Vagina (tissue), 2 donors: ENCODE measurements at regions not wholly inside any gene's neighbourhood (a gene's known extent, or its start where the extent isn't known, plus 50 kb on each side); places are given as distances from the start of the nearest gene placed in this dataset.

Source experiments
- DNase-seq, 2 donors: peaks; one replicate each; pipeline ENCODE4 v3.0.0-alpha.2; 2017; ENCODE audit errors: extremely low spot score in 2 of 2
- H3K27ac ChIP-seq: fragments of 200-600 bp; sonication (generic); one replicate; pipeline ENCODE4 v1.5.1; 2019
- H3K27me3 ChIP-seq: fragments of 200-600 bp; sonication (generic); one replicate; pipeline ENCODE4 v1.5.1; 2019
- H3K36me3 ChIP-seq, 2 donors: fragments of 200-600 bp; sonication (generic); one replicate each; pipeline ENCODE4 v1.5.1; 2017 to 2019
- H3K4me1 ChIP-seq: fragments of 200-600 bp; sonication (generic); one replicate; pipeline ENCODE4 v1.5.1; 2019
- H3K4me3 ChIP-seq, 2 donors: fragments of 200-600 bp; sonication (generic); 1 replicate in 1 of 2; 2 replicates in 1 of 2; pipeline ENCODE4 v1.5.1; 2016 to 2019
- H3K9me3 ChIP-seq: fragments of 200-600 bp; sonication (generic); one replicate; pipeline ENCODE4 v1.5.1; 2019
- POLR2A ChIP-seq, 2 donors: fragments of 450-650 bp; IDR thresholded peaks; one replicate each; pipeline ENCODE4 v1.6.1; 2017; ENCODE audit warnings: antibody characterized with exemption in 2 of 2, mild to moderate bottlenecking in 2 of 2, moderate library complexity in 2 of 2
- POLR2AphosphoS5 ChIP-seq, 2 donors: sonication (generic); formaldehyde crosslinking; IDR thresholded peaks; one replicate each; pipeline ENCODE4 v1.9.0; 2017; ENCODE audit warnings: antibody characterized with exemption in 2 of 2, mild to moderate bottlenecking in 2 of 2, low read depth in 1 of 2; ENCODE audit not compliant: insufficient read depth in 1 of 2
- intact Hi-C: fragments of 100-400 bp; cut with DNase I; formaldehyde crosslinking; loops from one replicate; pipeline ENCODE4 v1.15.1; 2023
- TF ChIP-seq, protein P1 (sequence below), 3 experiments: fragments of 450-650 bp in 2 of 3; fragments of 200-600 bp in 1 of 3; sonication (generic) in 1 of 3; IDR thresholded peaks; one replicate each; pipeline ENCODE4 v1.5.1; 2017 to 2019; ENCODE audit warnings: antibody characterized with exemption in 3 of 3, mild to moderate bottlenecking in 2 of 3, moderate library complexity in 2 of 3

DNA sequence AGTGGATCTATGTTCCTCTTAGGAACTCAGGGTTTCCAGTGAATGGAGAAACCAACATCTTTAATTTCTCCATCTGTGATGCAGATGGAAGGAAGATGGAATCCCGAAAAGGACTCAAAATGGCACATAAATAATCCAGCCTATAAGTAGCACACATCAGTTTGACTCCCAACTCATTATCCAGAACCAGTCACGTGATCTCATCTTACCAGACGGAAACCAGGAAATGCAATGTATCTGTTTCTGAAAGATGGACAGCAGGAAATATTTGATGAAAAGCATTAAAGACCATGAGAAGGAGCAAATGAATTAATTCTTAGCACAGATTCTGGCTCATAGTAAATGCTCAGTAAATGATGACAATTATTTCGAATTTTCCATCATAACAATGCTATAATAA is 443.1 kb upstream of the FMR1 start:
- no peak for TF ChIP-seq POLR2A (IDR thresholded peaks at IDR 0.05)
- no peak for TF ChIP-seq POLR2AphosphoS5 (IDR thresholded peaks at IDR 0.05; ENCODE audit: insufficient read depth in 1 of 2, low read depth in 1 of 2)
- TF ChIP-seq, protein P1, sequence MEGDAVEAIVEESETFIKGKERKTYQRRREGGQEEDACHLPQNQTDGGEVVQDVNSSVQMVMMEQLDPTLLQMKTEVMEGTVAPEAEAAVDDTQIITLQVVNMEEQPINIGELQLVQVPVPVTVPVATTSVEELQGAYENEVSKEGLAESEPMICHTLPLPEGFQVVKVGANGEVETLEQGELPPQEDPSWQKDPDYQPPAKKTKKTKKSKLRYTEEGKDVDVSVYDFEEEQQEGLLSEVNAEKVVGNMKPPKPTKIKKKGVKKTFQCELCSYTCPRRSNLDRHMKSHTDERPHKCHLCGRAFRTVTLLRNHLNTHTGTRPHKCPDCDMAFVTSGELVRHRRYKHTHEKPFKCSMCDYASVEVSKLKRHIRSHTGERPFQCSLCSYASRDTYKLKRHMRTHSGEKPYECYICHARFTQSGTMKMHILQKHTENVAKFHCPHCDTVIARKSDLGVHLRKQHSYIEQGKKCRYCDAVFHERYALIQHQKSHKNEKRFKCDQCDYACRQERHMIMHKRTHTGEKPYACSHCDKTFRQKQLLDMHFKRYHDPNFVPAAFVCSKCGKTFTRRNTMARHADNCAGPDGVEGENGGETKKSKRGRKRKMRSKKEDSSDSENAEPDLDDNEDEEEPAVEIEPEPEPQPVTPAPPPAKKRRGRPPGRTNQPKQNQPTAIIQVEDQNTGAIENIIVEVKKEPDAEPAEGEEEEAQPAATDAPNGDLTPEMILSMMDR (IDR thresholded peaks at IDR 0.05), result no peak
- H3K27me3 ChIP-seq, result no peaks in the 10 kb centered on the region
- no peaks in the 10 kb centered on the region for H3K4me1 ChIP-seq
- no peaks in the 10 kb centered on the region for H3K36me3 ChIP-seq
- H3K4me3 ChIP-seq, result no peak overlapping the region
- intact Hi-C loops, result no loop called here
- no peaks in the 10 kb centered on the region for H3K9me3 ChIP-seq
- no peak overlapping the region for H3K27ac ChIP-seq
- DNase-seq, result no peak

DNA sequence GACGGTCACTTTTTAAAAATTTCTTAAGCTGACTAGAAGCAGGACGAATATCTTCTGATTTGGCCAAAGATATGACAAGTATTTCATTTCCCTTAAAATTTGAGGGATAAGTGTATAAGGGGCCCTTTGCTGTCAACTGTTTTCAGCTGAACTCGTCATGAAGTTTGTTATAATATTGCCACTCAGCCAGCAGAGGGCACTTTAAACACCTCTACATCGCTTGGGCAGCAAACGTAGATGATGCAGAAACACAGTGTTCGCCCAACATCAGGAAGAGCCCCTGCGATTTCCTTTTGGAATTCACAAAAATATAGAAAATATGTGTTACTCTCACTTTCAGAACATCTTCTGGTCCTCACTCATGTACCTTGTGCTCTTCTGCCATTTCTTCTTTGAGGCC is 435.7 kb upstream of the FMR1 start:
- no peaks in the 10 kb centered on the region for H3K36me3 ChIP-seq
- no peak overlapping the region for H3K4me3 ChIP-seq
- H3K27me3 ChIP-seq, result no peaks in the 10 kb centered on the region
- DNase-seq, result no peak
- intact Hi-C loops, result no loop called here
- H3K4me1 ChIP-seq, result no peaks in the 10 kb centered on the region
- H3K27ac ChIP-seq, result no peak overlapping the region
- TF ChIP-seq, protein P1 (IDR thresholded peaks at IDR 0.05), result no peak
- no peak for TF ChIP-seq POLR2A (IDR thresholded peaks at IDR 0.05)
- no peak for TF ChIP-seq POLR2AphosphoS5 (IDR thresholded peaks at IDR 0.05; ENCODE audit: insufficient read depth in 1 of 2, low read depth in 1 of 2)
- H3K9me3 ChIP-seq, result no peaks in the 10 kb centered on the region

DNA sequence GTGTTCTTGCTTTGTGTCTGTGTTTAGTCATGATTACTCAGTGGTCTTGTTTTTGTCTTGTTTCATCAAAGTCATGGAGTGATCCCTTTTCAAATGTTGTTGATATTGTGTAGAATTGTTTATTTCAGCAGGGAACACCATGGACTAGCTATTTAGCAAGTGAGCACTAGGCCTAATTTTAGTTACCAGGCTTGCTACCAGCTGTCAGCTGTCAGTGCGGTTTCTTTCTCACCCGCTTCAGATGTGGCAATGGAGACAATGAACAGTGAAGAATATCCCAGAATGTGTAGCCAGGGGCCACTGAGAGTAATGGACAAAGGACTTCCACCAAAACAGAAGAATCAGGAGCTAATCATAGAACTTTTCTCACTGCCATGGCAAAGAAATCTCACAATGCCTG is 432.8 kb upstream of the FMR1 start:
- intact Hi-C loops, result no loop called here
- Histone ChIP-seq H3K9me3 (no peaks in the 10 kb centered on the region), H3K4me3 (no peak overlapping the region), H3K4me1 (no peaks in the 10 kb centered on the region), H3K36me3 (no peaks in the 10 kb centered on the region), H3K27me3 (no peaks in the 10 kb centered on the region), H3K27ac (no peak overlapping the region)
- TF ChIP-seq POLR2AphosphoS5 (IDR thresholded peaks at IDR 0.05; ENCODE audit: insufficient read depth in 1 of 2, low read depth in 1 of 2) (no peak), POLR2A (IDR thresholded peaks at IDR 0.05) (no peak)
- TF ChIP-seq, protein P1 (IDR thresholded peaks at IDR 0.05), result no peak
- no peak for DNase-seq

DNA sequence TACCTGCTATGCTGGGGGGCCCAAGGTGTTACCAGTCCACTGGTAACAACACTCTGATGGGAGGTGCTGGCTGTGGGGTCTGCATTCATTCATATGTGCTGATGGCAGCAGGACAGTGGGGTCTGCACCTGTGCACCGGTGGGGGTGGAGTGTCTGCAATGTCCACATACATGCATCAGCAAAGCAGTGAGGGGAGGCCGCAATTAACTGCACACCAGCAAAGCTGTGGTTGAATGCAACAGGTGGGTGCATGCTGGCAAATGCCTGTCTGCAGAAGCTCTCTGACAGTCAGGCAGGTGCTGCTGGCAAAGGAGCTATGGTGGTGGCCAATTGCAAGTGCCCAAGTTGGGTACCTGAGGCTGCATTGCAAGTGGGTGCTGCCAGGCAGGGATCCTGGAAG is 426.5 kb upstream of the FMR1 start:
- no peaks in the 10 kb centered on the region for H3K36me3 ChIP-seq
- H3K4me1 ChIP-seq, result no peaks in the 10 kb centered on the region
- no peak overlapping the region for H3K4me3 ChIP-seq
- no peak overlapping the region for H3K27ac ChIP-seq
- H3K9me3 ChIP-seq, result no peaks in the 10 kb centered on the region
- TF ChIP-seq, protein P1 (IDR thresholded peaks at IDR 0.05), result no peak
- TF ChIP-seq POLR2AphosphoS5 (IDR thresholded peaks at IDR 0.05; ENCODE audit: insufficient read depth in 1 of 2, low read depth in 1 of 2), result no peak
- no peak for TF ChIP-seq POLR2A (IDR thresholded peaks at IDR 0.05)
- DNase-seq, result no peak
- no peaks in the 10 kb centered on the region for H3K27me3 ChIP-seq
- intact Hi-C loops, result no loop called here

DNA sequence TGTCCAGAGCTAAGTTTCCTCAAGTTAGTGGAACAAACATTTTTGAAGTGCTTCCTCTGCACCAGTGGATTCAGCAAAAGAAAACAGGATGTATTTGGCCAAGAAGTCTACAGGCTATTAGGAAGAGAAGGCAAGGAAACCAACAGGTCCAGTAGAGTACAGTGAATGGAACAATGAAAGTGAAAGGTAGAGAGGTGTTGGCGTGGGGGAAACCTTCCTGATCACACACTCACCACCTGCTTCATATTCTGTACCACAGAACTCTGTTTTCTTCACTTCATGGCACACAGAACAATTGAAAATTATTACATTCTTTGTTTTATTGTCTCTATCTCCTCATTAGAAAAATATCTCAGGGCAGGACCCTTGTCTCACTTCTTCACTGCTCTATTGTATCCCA is 417.4 kb upstream of the FMR1 start:
- Histone ChIP-seq H3K4me3 (no peak overlapping the region), H3K4me1 (no peaks in the 10 kb centered on the region), H3K27ac (no peak overlapping the region), H3K27me3 (no peaks in the 10 kb centered on the region), H3K36me3 (no peaks in the 10 kb centered on the region), H3K9me3 (no peaks in the 10 kb centered on the region)
- DNase-seq, result no peak
- intact Hi-C loops, result no loop called here
- TF ChIP-seq POLR2AphosphoS5 (IDR thresholded peaks at IDR 0.05; ENCODE audit: insufficient read depth in 1 of 2, low read depth in 1 of 2) (no peak), POLR2A (IDR thresholded peaks at IDR 0.05) (no peak)
- TF ChIP-seq, protein P1 (IDR thresholded peaks at IDR 0.05), result no peak
